ENCODE measurements at regions not wholly inside any gene's neighbourhood (a gene's known extent, or its start where the extent isn't known, plus 50 kb on each side); places are given as distances from the start of the nearest gene placed in this dataset.

DNA sequence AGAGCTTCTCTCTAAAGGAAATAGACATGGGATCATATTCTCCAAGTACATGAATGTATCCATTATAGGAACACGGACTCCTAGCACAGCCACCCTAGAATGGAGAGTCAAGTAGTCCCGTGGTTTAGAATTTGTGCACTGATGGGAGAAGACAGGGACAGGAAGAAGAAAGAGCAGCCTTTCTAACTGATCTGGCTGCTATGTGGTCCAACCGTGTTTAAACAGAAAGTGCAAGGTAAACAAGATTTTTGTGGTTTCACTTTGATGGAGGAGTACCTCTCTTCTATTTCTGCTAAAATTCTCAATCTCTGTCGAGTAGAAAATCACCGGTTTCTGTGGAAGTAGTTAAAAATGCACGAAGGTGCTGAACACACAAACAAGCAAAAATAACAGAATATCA is 171.3 kb downstream of the ST8SIA4 start:
- no peak overlapping the region for H3K4me3 ChIP-seq
- no peaks in the 10 kb centered on the region for H3K27me3 ChIP-seq
- H3K36me3 ChIP-seq = no peaks in the 10 kb centered on the region
- TF ChIP-seq, protein P1, sequence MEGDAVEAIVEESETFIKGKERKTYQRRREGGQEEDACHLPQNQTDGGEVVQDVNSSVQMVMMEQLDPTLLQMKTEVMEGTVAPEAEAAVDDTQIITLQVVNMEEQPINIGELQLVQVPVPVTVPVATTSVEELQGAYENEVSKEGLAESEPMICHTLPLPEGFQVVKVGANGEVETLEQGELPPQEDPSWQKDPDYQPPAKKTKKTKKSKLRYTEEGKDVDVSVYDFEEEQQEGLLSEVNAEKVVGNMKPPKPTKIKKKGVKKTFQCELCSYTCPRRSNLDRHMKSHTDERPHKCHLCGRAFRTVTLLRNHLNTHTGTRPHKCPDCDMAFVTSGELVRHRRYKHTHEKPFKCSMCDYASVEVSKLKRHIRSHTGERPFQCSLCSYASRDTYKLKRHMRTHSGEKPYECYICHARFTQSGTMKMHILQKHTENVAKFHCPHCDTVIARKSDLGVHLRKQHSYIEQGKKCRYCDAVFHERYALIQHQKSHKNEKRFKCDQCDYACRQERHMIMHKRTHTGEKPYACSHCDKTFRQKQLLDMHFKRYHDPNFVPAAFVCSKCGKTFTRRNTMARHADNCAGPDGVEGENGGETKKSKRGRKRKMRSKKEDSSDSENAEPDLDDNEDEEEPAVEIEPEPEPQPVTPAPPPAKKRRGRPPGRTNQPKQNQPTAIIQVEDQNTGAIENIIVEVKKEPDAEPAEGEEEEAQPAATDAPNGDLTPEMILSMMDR (IDR thresholded peaks at IDR 0.05) = no peak
- H3K27ac ChIP-seq = no peak overlapping the region
- H3K4me1 ChIP-seq = no peaks in the 10 kb centered on the region
- no peak for DNase-seq (ENCODE audit: low spot score)
- H3K9me3 ChIP-seq = no peaks in the 10 kb centered on the region

DNA sequence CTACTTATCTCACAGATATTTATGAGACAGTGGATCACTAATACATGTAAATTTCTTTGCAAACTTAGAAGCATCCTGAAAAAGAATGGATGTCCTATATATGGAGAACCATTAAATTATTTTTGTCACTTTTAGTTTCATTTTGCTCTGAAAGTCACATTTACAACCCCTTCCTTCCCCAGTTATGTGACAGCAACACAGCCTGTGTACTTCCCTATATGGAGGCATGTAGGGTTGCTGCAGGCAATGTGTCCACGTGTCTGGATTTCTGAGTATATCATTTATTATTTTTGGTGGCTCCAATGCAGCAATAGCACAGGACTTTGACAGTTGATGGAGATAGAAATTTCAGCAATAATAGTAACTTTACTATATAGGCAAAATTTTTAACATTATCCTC is 156.4 kb downstream of the ST8SIA4 start:
- Histone ChIP-seq H3K27me3 (no peaks in the 10 kb centered on the region), H3K4me1 (no peaks in the 10 kb centered on the region), H3K36me3 (no peaks in the 10 kb centered on the region), H3K4me3 (no peak overlapping the region), H3K9me3 (no peaks in the 10 kb centered on the region), H3K27ac (no peak overlapping the region)
- TF ChIP-seq, protein P1 (IDR thresholded peaks at IDR 0.05) = no peak
- no peak for DNase-seq (ENCODE audit: low spot score)

DNA sequence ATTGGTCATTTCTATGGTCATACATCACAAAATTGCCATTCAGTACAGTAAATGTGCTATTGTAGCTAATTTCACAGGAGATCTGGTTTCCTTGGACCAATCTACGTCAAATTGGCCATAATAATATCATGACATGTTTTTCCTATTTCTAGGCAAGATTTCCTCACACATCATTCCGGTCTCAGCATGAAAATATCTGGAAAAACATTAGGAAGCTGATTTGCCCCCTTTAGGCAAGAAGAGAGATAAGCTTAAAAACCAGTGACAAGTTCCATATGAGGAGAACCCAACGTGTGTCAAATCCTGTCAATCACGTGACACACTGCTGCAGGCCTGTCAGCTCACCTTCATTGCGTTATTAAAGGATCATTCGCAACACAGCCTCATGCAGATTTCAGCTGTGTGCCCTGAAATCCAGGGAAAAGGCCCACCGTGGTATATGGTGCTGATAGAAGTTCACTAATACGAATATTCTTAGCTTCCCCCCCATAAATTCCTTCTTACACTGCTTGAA is 153.3 kb downstream of the ST8SIA4 start:
- Histone ChIP-seq H3K4me3 (no peak overlapping the region), H3K27me3 (no peaks in the 10 kb centered on the region), H3K27ac (no peak overlapping the region), H3K36me3 (no peaks in the 10 kb centered on the region), H3K4me1 (no peaks in the 10 kb centered on the region), H3K9me3 (no peaks in the 10 kb centered on the region)
- TF ChIP-seq, protein P1 (IDR thresholded peaks at IDR 0.05) = no peak
- no peak for DNase-seq (ENCODE audit: low spot score)

DNA sequence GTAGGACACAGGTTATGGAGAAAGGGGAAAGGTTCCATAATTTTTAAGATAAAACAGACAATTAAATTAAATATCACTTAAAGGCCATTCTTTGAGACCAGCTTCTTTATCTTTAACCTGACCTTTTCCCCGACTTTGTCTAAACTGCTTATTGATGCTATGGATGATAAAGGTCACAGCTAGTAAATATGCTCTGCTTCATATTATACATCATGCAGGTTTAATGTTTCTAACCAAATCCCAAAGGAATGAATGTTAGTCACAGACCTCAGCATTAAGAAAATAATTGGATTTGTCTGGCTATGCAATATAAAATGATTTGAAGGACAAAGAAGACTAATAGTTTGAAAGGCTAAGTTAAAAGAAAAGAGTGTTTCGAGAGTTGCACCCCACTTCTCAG is 147.6 kb downstream of the ST8SIA4 start:
- Histone ChIP-seq H3K4me1 (no peaks in the 10 kb centered on the region), H3K4me3 (no peak overlapping the region), H3K27me3 (no peaks in the 10 kb centered on the region), H3K36me3 (no peaks in the 10 kb centered on the region), H3K27ac (no peak overlapping the region), H3K9me3 (no peaks in the 10 kb centered on the region)
- no peak for DNase-seq (ENCODE audit: low spot score)
- TF ChIP-seq, protein P1 (IDR thresholded peaks at IDR 0.05) = no peak
